GM19372 (cell line): ENCODE measurements at regions not wholly inside any gene's neighbourhood (a gene's known extent, or its start where the extent isn't known, plus 50 kb on each side); places are given as distances from the start of the nearest gene placed in this dataset.
"Not testable (repeated sequence)": the region's sequence is repeated elsewhere in the genome, so short reads cannot be mapped to it uniquely, and the experiment has no call there.

Experiments
- ATAC-seq: cut with Tn5 transposase; IDR thresholded peaks from one replicate; pipeline ENCODE4 v1.9.1; 2021; ENCODE audit warnings: mild to moderate bottlenecking, low read depth, moderate library complexity; ENCODE audit not compliant: unreplicated experiment

DNA sequence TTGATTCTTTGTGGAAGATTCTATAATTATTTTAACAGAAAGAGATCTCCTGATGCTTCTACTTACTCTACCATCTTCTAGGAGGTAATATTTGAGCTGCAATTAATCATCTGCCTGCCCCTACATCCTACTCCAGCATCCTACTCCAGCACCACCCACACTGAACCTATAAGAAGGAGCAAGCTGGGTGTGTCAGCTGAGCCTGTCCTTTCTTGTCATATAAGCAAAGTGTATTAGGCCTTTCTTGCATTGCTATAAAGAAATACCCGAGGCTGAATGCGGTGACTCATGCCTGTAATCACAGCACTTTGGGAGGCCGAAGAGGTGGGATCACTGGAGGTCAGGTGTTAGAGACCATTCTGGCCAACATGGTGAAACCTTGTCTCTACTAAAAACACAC is 84.2 kb upstream of the ARG1 start:
- no peak for ATAC-seq

- ATAC-seq, result no peak
These were observed 82.6 kb upstream of the ARG1 start for GRCh38 chr6:131490441-131490840.

GRCh38 chr6:131492932-131493573 is 80.0 kb upstream of the ARG1 start:
- ATAC-seq, result no peak

GRCh38 chr6:131504387-131504786 is 68.6 kb upstream of the ARG1 start:
- not testable (repeated sequence) for ATAC-seq

DNA sequence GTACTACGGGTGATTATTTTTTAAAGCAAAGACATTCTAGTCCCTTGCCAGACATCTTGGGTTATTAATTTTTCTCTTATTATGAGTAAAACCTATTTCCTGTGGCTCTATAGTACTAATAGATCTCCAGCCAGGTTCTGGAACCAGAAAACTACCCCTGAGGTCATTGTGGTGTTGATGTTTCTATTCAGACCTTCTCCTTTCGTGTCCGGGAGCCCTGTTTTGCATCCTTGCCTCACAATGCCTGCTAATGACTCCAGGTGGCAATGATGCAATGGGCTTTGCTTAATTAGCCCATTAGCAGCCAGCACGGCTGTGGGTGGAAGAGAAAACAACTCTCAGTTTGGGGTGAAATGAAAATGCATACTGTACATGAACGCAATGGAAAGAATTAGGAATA is 62.9 kb upstream of the ARG1 start:
- no peak for ATAC-seq

- no peak for ATAC-seq
These were observed 62.4 kb upstream of the ARG1 start for GRCh38 chr6:131510591-131510990.

- ATAC-seq, result peak; percentile 96
These were observed 53.2 kb upstream of the ARG1 start for GRCh38 chr6:131519670-131520436.
